ENCODE measurements at regions not wholly inside any gene's neighbourhood (a gene's known extent, or its start where the extent isn't known, plus 50 kb on each side); places are given as distances from the start of the nearest gene placed in this dataset.
"Not testable (repeated sequence)": the region's sequence is repeated elsewhere in the genome, so short reads cannot be mapped to it uniquely, and the experiment has no call there.

DNA sequence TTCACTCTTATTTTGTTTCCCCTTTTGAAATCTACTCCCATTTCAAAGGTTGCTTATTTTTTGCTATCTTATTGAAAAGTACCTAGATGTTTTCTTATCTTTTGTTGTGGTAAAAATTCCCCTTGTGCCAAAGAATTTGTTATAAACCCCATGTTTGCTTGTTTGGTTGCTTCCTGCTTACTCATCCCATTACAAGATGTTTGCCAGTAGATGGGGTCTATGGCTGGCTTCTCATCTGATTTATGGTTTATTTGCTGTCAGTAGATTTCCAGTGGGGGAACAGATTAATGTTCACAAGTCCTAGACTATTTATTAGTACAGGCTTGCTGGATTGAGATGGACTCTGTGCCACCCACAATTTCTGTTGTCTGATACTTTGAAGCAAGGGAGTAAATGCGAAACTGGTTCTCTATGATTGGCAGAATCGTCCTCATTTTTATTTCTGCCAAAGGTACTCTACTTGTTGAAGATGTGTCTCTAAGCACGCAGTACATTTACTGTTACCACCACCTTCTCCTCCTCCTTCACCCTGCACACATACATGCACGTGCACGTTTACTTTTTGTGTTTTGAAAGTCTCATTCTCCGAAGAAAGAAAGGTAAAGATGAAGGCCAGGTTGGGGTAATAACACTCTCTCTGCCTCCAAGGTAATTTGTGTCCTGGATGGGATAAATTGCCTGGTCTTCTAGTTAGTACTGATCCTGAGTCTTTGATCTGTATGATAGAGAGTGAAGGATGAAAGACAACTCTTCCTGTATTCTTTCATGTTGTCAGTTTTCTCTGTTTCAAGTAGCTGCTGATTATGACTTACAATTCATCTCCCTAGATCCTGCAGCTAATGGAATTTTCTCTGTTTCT lies 117.2 kb upstream of the ATP2B1 start:
- H3K36me3 Mint-ChIP-seq (ENCODE audit: low read depth): no peaks in the 10 kb centered on the region
- no peak overlapping the region for H3K4me3 Mint-ChIP-seq
- no peaks in the 10 kb centered on the region for H3K9me3 Mint-ChIP-seq
- H3K4me1 Mint-ChIP-seq (ENCODE audit: low read depth): peaks cover 14% of the 10 kb centered on the region
- H3K27ac Mint-ChIP-seq: no peak overlapping the region
- no peaks in the 10 kb centered on the region for H3K27me3 Mint-ChIP-seq

DNA sequence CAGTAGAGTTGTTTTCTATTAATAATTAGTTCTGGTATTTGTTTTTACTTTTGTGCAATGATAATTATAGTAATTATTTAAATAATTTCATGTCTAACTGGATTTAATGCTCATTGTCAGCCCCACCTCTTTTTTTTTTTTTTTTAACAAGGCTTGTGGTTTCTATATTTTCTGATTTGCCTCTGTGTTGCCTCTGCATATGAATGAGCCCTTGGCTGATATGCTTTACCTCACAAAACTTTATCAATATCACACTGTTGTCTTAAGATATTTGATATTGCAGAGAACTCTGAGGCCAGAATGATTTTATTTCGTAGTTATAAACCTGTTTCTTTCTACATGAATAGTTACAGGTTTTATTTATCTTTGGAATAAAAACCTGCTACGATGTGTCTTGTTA lies 116.2 kb upstream of the ATP2B1 start:
- Mint-ChIP-seq H3K4me1 (ENCODE audit: low read depth) (peaks cover 14% of the 10 kb centered on the region), H3K9me3 (no peaks in the 10 kb centered on the region), H3K27me3 (no peaks in the 10 kb centered on the region), H3K4me3 (no peak overlapping the region), H3K27ac (no peak overlapping the region), H3K36me3 (ENCODE audit: low read depth) (no peaks in the 10 kb centered on the region)

DNA sequence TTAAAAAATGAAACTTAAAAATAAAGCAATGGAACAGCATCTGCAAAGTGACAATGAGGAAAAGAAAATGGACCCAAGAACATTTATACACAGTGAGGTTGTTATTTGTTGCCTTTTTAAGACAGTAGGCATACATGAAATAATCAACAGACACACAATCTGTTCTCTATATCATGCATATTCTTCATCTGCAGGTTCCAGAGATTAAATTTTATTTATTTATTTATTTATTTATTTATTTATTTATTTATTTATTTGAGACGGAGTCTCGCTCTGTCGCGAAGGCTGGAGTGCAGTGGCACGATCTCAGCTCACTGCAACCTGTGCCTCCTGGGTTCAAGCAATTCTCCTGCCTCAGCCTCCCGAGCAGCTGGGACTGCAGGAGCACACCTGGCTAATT lies 114.4 kb upstream of the ATP2B1 start:
- H3K27ac Mint-ChIP-seq; H3K36me3 Mint-ChIP-seq (ENCODE audit: low read depth); H3K27me3 Mint-ChIP-seq; H3K4me3 Mint-ChIP-seq; H3K9me3 Mint-ChIP-seq: not testable (repeated sequence)
- peaks cover 14% of the 10 kb centered on the region for H3K4me1 Mint-ChIP-seq (ENCODE audit: low read depth)

DNA sequence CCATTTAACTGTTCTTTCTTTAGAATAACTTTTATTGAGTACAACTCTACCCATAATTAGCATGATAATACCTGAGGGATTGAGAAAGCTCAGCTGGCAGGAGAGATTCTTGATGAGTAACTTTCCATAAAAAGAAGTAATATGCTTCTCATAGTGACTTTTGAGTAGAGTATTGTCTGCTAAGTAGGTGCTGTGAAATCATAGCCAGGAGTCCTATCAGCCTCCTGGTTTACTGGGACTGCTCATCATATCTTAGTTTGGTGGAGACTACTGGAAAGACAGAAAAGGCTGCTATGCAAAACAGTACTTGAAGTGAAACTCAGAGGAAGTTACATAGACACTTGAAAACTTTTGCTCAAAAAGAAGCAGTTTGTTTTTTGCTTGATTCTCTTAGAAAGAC lies 113.3 kb upstream of the ATP2B1 start:
- Mint-ChIP-seq H3K27ac (no peak overlapping the region), H3K27me3 (no peaks in the 10 kb centered on the region), H3K36me3 (ENCODE audit: low read depth) (no peaks in the 10 kb centered on the region), H3K4me3 (no peak overlapping the region), H3K4me1 (ENCODE audit: low read depth) (peaks cover 14% of the 10 kb centered on the region), H3K9me3 (no peaks in the 10 kb centered on the region)

DNA sequence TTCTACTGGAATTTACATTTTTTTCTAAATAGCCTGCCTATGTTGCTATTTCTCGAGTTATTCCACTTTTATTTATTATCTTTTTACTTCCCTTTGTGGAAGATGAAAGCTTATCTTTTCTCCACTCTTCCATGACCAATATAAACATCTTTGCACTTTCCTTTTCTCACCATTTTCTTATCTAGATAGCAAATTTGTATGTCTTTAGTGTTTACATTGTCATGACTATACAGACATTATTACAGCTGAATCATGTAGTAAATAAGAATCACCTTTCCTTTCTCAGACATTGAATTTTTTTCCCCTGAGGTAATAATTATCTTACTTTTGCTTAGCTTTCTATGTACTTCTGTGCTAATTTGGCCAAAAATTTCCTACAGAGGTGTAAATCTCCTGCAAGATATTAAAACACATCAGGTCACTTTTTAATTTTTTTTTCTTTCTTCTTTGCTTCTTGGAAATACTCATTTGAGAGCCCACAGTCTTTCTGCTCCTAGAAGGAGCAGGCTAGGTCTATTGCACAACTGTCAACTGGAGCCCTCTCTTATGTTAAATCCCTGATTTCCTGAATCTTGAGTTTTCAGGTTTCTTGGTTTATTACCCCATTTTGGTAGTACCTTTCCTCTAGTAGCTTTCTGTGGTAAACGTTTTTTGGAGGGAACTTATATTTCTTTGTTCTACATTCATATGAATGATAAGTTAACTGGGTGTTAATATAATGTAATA lies 109.0 kb upstream of the ATP2B1 start:
- Mint-ChIP-seq H3K4me1 (ENCODE audit: low read depth) (peaks cover 3% of the 10 kb centered on the region), H3K27ac (no peak overlapping the region), H3K4me3 (no peak overlapping the region), H3K36me3 (ENCODE audit: low read depth) (no peaks in the 10 kb centered on the region), H3K9me3 (no peaks in the 10 kb centered on the region), H3K27me3 (no peaks in the 10 kb centered on the region)

DNA sequence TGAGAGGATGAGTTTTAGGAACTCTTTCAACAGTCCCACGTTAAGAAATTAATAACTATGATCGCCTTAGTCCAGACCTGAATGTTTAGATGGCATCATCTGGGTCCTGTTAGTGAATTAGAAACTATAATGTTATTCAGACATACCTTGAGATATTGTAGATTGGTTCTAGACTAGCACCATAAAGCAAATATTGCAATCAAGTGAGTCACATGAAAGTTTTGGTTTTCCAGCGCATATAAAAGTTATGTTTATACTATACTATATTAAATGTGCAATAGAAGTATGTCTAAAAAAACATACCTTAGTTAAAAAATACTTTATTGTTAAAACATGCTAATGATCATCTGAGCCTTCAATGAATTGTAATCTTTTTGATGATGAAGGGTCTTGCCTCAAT lies 106.6 kb upstream of the ATP2B1 start:
- Mint-ChIP-seq H3K27ac (no peak overlapping the region), H3K9me3 (no peaks in the 10 kb centered on the region), H3K36me3 (ENCODE audit: low read depth) (no peaks in the 10 kb centered on the region), H3K4me3 (no peak overlapping the region), H3K4me1 (ENCODE audit: low read depth) (no peaks in the 10 kb centered on the region), H3K27me3 (no peaks in the 10 kb centered on the region)

DNA sequence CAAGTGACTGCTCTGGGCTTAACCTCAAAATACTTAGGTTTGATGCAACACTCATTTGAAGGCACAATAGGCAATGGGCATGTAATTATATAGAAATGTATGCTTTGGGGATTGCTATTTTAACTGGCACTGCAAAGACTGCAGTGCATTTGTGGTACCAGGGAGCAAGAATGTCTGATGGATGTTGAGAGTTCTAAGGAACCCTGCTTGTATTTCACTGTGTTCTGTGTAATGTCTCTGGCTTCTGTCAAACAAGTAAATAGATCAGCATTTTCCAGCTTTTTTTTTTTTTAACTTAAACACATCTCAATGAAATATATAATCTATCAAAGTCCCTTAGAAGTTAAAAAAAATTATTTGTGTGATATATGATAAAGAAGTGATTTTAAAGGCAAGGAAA lies 94.8 kb upstream of the ATP2B1 start:
- H3K9me3 Mint-ChIP-seq: no peaks in the 10 kb centered on the region
- no peaks in the 10 kb centered on the region for H3K36me3 Mint-ChIP-seq (ENCODE audit: low read depth)
- no peak overlapping the region for H3K4me3 Mint-ChIP-seq

DNA sequence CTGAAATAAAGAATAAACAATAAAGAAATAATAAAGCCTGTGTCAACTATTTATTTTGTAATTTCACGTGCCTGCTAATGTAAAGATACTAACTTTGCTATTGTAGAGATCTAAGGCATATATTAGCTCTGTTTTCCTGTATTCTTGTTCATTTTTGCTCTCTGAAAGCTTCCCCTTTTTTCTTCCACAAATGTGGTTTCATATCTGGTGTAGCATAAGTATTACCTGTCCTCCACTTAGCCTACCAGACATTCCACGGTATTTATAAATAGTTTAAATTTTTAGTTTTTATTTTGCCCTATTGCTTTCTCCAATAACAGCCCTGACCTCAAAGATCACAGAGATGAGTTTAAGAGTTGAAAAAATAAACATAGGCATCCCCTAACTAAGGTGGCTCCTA lies 92.6 kb upstream of the ATP2B1 start:
- H3K27me3 Mint-ChIP-seq: no peaks in the 10 kb centered on the region
- no peak overlapping the region for H3K27ac Mint-ChIP-seq

More for the DNA sequence above, 94.8 kb upstream of the ATP2B1 start:
- peaks cover 4% of the 10 kb centered on the region for H3K4me1 Mint-ChIP-seq (ENCODE audit: low read depth)
- H3K27me3 Mint-ChIP-seq: no peaks in the 10 kb centered on the region
- no peak overlapping the region for H3K27ac Mint-ChIP-seq

DNA sequence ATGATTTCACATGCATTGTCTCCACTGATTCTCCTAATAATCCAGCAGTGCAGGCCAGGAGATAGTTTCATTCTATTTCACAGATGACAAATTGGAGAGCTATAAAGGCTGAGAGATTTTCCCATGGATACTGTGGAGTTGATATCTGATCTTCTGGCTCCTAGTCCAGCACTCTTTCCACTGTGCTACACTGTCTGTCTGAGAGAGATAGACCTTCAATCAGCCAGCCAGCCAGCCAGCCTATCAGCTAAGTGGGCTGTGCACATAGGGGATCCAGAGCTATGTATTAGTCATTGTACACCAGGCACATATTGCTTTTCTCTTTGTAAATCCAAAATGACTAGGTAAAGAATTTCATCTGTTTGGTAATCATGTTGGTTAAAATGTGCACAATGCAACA lies 91.8 kb upstream of the ATP2B1 start:
- Mint-ChIP-seq H3K27me3 (no peaks in the 10 kb centered on the region), H3K36me3 (ENCODE audit: low read depth) (no peaks in the 10 kb centered on the region), H3K9me3 (no peaks in the 10 kb centered on the region), H3K4me1 (ENCODE audit: low read depth) (peaks cover 4% of the 10 kb centered on the region), H3K27ac (no peak overlapping the region), H3K4me3 (no peak overlapping the region)

More for the DNA sequence above, 92.6 kb upstream of the ATP2B1 start:
- Mint-ChIP-seq H3K36me3 (ENCODE audit: low read depth) (no peaks in the 10 kb centered on the region), H3K4me3 (no peak overlapping the region), H3K4me1 (ENCODE audit: low read depth) (peaks cover 4% of the 10 kb centered on the region), H3K9me3 (no peaks in the 10 kb centered on the region)

DNA sequence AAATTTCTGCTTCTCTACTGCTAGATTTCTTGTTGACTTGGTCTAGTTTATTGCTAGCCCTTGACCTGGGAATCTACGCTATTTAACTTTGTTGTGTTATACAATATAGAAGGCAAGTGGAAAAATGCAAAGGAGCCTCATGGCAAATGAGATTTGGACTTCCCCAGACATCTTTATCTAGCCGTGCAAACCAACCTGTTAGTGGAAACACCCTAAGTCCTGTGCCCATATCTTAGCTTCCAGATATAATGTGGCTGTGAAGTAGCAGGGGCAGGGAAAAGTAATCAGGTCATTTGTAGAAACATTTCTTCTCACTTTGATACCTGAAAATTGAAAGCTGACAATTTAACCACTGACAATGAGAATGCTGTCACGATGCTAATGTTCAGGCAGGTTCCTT lies 90.7 kb upstream of the ATP2B1 start:
- H3K27ac Mint-ChIP-seq: no peak overlapping the region
- H3K36me3 Mint-ChIP-seq (ENCODE audit: low read depth): no peaks in the 10 kb centered on the region
- peaks cover 4% of the 10 kb centered on the region for H3K4me1 Mint-ChIP-seq (ENCODE audit: low read depth)
- no peaks in the 10 kb centered on the region for H3K9me3 Mint-ChIP-seq
- no peak overlapping the region for H3K4me3 Mint-ChIP-seq
- no peaks in the 10 kb centered on the region for H3K27me3 Mint-ChIP-seq

DNA sequence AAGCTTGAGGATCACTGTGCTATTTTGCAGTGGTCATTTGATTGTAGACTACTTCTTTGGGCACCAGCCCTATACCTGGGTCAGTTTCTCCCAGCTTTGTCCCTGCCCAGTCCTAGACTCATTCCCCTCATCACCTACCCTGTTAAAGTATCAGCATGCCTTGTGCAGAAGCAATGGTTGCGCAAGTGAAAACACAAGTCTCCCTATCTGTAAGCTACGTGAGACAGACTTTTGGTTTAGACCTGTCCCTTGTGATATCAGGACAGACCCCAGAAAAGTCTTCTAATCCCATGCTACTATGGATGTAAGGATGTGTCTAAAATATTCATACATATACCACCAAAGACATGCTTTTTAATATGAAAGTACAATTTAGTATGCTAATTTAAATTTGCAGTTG lies 88.8 kb upstream of the ATP2B1 start:
- Mint-ChIP-seq H3K9me3 (no peaks in the 10 kb centered on the region), H3K27me3 (no peaks in the 10 kb centered on the region), H3K27ac (no peak overlapping the region), H3K4me3 (no peak overlapping the region), H3K4me1 (ENCODE audit: low read depth) (peaks cover 4% of the 10 kb centered on the region), H3K36me3 (ENCODE audit: low read depth) (no peaks in the 10 kb centered on the region)

DNA sequence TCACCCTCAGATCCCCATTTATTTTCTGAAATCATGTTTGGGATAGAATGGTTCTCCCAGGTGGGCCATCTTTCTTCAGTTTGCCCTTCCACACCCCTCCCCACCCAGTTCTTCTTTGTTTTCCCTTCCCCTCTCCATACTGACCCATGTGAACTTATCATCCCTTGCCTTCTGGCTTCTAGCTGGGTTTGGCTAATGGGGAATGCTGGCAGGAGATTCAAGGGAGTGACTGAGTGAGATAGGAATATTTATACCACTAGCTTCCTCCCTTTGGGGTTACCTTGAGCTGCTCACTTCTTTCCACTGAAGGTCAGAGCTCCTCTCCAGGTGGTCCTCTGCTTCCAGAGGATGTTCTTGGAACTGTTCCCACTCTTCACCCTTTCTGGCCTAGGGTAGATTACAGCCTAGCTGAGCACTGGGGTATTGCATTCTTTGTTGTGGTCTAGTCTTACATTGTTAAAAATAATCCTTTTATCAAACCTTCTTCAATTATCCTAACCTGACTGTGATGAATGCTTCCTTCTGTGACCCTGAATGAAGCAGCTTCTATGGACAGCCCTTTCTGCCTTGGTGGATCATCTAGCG lies 88.3 kb upstream of the ATP2B1 start:
- no peaks in the 10 kb centered on the region for H3K9me3 Mint-ChIP-seq
- no peaks in the 10 kb centered on the region for H3K36me3 Mint-ChIP-seq (ENCODE audit: low read depth)
- H3K27ac Mint-ChIP-seq: no peak overlapping the region
- H3K27me3 Mint-ChIP-seq: no peaks in the 10 kb centered on the region
- H3K4me3 Mint-ChIP-seq: no peak overlapping the region
- peaks cover 4% of the 10 kb centered on the region for H3K4me1 Mint-ChIP-seq (ENCODE audit: low read depth)

DNA sequence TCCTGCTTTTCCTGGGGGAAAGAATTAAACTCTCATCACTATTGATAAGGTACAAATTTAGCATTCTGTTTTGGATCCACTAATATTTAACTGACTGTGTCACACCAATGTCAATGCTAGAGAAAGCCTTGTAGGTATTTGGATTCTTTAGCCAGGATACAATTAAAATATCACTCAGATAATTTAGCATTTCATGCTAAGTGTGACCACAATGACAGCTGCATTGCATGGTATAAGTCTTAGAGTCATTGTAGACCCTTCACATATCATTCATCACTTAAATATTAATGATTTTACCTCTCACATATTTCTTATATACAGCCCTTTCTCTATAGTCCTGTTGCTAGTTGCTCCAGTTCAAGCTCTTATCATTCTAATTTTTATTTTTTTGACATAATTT lies 85.3 kb upstream of the ATP2B1 start:
- Mint-ChIP-seq H3K9me3 (no peaks in the 10 kb centered on the region), H3K4me1 (ENCODE audit: low read depth) (peaks cover 3% of the 10 kb centered on the region), H3K36me3 (ENCODE audit: low read depth) (no peaks in the 10 kb centered on the region), H3K4me3 (no peak overlapping the region), H3K27ac (no peak overlapping the region), H3K27me3 (no peaks in the 10 kb centered on the region)

DNA sequence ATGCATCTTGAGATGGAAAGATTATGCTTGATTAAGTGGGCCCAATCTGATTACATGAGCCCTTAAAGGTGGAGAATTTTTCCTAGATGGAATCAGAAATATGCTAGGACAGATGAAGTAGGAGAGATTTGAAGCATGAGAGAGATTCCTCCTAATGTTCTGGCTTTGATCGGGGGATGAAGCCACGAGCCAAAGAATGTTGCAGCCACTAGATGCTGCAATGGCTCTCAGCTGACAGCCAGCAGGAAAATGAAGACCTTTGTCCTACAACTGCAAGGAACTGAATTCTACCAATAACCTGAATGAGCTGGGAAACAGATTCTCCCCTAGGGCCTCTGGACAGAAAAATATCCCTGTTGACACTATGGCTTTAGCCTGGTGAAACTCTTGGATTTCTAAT lies 82.6 kb upstream of the ATP2B1 start:
- Mint-ChIP-seq H3K9me3 (peaks cover 13% of the 10 kb centered on the region), H3K27me3 (no peaks in the 10 kb centered on the region), H3K4me3 (no peak overlapping the region), H3K4me1 (ENCODE audit: low read depth) (peaks cover 3% of the 10 kb centered on the region), H3K36me3 (ENCODE audit: low read depth) (no peaks in the 10 kb centered on the region), H3K27ac (no peak overlapping the region)

DNA sequence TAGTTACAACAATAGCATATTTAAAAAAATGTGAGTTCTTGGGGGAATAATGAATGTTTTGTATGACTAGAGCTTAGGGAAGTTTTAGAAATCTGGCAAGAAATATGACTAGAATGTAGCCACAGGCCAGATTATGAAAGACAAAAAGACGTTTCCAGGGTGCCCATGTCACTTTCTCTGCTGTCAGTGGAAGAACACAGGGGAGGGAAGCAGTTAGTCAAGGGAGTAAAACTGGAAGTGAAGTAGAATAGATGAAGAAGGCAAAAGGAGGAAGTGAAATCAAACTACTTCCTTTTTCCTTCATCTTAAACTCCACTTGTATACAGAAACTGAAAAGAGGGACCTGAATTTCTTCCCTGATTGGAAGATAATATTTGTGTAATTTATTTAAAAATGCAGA lies 81.2 kb upstream of the ATP2B1 start:
- Mint-ChIP-seq H3K9me3 (peaks cover 22% of the 10 kb centered on the region), H3K27ac (no peak overlapping the region), H3K4me1 (ENCODE audit: low read depth) (peaks cover 3% of the 10 kb centered on the region), H3K27me3 (no peaks in the 10 kb centered on the region), H3K36me3 (ENCODE audit: low read depth) (peaks cover 5% of the 10 kb centered on the region), H3K4me3 (no peak overlapping the region)
